PC-9 (cell line): ENCODE measurements at regions not wholly inside any gene's neighbourhood (a gene's known extent, or its start where the extent isn't known, plus 50 kb on each side); places are given as distances from the start of the nearest gene placed in this dataset.
"Not testable (repeated sequence)": the region's sequence is repeated elsewhere in the genome, so short reads cannot be mapped to it uniquely, and the experiment has no call there.

Experiments
- CTCF ChIP-seq: fragments of 200-600 bp; sonication (generic); conservative IDR thresholded peaks from 2 replicates; pipeline ENCODE4 v1.6.1; 2017; ENCODE audit warnings: mixed run types, antibody characterized with exemption, mild to moderate bottlenecking, moderate library complexity
- EZH2 ChIP-seq: fragments of 200-600 bp; sonication (generic); IDR thresholded peaks from 2 replicates; pipeline ENCODE4 v1.8.0; 2017; ENCODE audit warnings: antibody characterized with exemption, low read depth

- TF ChIP-seq CTCF, EZH2: not testable (repeated sequence)
Observed at GRCh38 chr4:170347191-170347590, 257.4 kb upstream of the AADAT start.
